GM19452 (cell line): ENCODE measurements at regions not wholly inside any gene's neighbourhood (a gene's known extent, or its start where the extent isn't known, plus 50 kb on each side); places are given as distances from the start of the nearest gene placed in this dataset.

Experiments used
- ATAC-seq: cut with Tn5 transposase; IDR thresholded peaks from one replicate; pipeline ENCODE4 v1.9.1; 2021; ENCODE audit not compliant: unreplicated experiment

DNA sequence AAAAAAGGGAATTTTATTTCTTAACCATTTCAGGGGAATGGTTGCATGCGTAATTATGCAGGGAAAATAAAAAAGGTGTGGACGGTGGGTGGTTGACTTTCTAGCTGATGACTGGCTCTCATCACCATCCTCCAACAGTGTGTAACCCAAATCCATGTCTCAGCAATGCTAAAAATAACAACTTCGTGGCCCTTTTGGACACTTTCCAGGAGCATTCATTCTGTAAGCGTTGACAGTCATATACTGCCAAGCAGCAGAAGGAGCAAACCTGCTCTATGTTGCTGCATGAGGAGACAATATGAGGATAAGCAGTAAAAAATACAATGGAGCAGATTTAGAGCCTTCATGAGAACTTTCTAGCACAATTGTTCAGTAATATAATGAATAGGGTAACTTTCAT is 189.1 kb downstream of the ANXA2 start:
- ATAC-seq = no peak

DNA sequence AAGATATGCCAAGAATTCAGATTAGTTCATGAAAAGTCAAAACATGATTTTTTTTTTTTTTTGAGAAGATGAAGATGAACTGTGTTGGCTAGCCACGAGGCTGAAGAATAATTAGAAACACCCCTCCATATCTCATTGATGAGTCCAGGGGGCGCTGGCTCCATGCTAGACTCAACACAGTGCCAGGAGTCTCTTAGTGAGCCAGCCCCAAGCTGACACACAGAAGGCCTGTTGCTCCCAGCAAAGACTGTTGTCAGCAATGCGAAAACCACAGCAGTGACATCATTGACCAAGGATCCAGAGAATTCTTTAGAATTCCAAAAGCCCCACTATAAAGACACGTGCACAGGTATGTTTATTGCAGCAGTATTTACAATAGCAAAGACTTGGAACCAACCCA is 185.2 kb downstream of the ANXA2 start:
- no peak for ATAC-seq

DNA sequence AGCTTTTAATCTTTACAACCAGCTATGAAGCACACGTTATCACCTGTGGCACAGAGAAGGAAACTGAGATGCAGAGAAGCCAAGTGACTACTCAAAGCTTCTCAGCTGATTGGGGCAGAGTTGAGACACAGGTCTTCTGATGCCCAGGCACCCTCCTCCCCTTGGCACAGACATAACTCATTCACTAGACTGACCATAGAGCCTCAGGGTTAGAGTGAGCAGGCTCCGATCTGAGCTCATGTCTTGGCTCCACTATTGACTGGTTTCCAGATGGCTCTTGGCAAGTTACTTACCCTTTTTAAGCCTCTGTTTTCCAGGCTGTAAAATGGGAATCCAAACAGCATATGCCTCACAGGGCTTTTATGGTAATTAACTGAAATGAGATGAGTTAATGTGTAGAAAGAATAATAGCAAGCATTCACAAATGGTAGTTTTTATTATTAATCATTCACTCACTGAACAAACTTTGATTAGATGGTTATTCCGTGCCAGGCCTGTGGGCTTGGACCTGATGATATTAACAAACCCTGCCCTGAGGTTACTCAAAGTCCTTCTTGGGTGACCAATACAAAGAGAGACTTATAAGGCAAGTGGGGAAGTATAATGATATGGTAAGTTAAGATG is 184.3 kb downstream of the ANXA2 start:
- ATAC-seq = no peak

DNA sequence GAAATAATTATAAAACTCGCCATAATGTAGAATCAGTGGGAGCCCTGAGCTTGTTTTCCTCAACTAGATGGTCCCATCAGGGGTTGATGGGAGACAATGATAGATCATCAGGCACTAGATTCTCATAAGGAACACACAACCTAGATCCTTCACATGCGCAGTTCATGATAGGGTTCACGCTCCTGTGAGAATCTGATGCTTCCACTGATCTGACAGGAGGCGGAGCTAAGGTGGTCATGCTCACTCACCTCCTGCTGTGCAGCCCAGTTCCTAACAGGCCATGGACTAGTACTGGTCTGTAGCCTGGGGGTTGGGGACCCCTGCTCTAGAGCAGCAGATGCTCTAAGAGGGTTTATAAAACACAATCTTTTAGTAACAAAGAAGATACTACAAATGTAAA is 183.6 kb downstream of the ANXA2 start:
- no peak for ATAC-seq

DNA sequence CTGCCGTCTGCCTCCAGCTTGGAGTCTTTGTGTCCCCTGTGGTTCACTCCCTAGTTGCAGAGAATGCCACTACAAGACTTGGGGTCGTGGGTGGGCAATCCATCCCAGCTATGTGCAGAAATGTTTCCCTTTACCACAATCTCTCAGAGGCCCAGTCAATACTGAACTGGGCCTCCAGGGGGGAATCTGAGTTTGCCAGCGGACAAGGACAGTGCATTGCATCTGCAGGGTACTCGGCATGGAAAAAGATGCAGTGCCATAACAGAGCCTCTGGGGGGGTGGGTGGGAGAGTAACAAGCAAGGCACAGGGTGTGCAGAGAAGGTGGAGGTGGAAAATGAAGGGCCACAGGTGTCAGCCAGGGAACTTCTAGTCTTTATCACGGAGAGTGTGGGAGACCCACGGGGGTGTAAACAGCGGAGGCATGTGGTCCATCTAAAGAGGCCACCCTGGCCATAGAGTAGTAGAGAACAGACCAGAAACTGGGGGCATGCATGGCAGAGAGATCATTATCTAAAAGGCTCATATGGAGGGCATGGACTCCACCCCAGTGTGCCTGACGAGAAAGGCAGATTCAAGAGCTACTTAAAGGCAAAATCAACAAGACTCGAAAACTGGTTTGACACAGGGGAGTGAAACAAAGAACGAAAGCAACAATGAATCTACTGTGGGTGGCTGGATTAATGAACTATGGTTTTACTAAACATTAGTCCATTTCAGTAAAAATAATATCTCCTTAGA is 182.4 kb downstream of the ANXA2 start:
- no peak for ATAC-seq

DNA sequence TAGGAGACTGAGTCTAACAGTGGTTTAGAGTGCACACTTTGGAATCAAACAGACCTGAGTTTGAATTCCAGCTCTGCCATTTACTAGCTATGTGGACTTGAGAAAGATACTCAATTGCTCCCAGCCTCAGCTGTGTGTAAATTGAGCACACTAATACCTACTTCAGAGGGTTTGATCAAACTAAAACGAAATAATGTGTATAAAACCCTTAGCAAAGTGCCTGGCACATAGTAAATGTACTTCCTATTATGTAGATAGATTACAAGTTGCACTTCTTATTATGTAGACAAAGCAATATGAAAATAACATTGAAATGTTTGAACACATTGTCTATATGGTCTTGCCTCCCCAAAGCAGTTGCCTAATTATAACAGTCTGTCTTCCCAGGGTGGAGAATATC is 180.6 kb downstream of the ANXA2 start:
- no peak for ATAC-seq

GRCh38 chr15:60218256-60218655 is 179.5 kb downstream of the ANXA2 start:
- no peak for ATAC-seq

DNA sequence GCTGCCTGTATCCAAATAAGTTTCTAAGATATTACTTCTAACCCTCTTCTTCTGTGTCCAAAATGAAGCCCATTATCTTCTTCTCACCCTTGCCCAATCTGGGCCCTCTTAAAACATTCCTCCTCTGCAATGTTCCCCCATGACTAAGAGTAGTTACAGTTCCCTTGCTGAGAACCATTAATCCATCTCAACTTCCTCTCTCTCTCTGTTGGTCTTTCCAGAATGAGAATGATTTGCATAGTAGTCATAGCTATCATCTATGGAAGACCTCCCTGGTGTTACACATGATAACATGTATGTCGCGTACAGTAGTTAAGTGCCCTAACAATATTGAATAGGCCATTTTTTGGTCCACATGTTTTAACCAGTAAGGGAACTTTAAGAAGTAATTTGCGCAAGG is 177.9 kb downstream of the ANXA2 start:
- ATAC-seq = no peak

DNA sequence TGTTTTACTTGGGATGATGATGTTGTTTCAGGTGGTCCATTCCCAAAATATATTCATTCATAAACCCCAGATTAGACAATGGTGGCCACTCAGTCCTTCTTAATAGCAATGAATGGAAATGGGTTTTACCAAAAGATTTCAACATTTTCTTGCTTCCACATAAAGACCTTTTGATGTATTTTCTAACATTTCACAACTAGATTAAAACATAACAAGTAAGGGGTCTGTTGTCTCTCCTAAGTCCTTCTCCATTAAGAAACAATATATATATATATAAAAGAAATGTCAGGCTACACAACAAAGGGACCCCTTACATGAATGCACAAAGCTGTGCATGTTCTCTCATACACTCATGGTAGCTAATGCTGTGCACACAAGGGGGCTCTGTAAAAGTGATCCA is 176.4 kb downstream of the ANXA2 start:
- ATAC-seq = no peak

DNA sequence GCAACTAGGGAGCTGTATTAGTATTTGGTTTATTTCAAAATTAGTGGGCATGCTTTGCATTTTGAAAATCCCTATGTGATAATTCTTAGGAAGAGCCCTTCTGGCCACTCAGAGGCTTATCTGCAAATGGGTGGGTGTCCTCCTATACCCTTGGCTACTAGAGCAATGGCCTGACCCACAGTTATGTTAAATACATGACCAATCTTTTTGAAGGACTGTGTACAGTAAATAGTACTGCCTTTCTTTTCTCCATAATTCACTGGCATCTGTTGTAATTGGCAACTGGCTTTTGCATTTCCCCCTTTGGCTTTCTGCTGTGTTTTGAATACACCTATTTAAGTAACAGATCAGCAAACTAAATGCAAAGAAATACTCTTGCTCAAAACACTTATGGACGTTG is 175.4 kb downstream of the ANXA2 start:
- no peak for ATAC-seq

DNA sequence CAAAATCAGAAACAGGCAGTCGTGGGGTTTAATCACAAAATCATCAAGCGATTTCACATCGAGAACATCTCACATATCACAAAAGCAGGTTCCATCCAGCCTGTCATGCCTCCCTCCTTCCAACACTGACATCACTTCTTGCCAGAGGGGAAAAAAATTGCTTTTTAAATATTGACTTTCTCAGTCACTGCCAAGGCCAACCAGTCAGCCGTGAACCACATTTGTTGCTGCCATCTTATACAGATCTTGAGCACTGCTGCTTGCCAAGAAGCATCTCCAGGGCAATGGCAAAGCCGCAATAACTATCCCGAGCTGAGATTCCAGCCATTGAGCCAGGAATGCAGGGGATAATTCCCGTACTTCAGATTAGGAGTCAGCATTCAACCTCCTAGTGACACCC is 174.6 kb downstream of the ANXA2 start:
- ATAC-seq = no peak

DNA sequence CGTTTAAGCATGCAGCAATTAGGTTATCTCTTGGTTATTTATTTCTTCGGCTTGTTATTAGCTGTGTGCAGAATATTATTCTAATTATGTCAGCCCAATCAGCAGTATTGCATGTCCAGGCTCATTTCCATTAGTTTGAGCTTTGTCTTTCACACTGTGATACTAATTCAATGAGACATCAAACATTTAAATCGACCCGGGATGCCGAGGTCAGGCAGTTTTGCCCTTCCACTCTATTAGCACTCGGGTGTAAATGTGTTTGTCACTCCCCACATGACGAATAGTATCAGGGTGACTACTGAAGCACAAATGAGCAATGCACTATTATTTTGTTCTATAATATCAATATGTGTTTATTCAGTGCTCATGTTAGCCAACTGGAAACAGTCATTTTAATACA is 170.9 kb downstream of the ANXA2 start:
- ATAC-seq = no peak

DNA sequence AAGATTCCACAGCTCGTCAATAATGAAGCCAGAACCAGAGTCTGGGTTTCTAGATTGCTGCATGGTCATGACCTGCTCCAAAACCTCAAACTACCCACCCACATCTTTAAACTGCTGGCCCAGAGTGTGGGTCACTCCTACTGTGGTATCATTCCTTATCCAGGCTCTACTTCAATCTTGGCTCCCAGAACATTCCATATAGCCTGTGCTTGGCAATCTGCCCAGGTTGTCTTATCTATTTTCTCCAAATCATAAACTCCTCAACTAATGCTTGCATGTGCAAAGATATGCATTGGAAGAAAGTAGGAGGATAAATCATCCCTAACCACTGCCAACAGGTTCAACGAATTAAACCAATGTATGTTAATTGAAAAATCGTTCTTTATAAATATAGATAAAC is 169.7 kb downstream of the ANXA2 start:
- no peak for ATAC-seq

DNA sequence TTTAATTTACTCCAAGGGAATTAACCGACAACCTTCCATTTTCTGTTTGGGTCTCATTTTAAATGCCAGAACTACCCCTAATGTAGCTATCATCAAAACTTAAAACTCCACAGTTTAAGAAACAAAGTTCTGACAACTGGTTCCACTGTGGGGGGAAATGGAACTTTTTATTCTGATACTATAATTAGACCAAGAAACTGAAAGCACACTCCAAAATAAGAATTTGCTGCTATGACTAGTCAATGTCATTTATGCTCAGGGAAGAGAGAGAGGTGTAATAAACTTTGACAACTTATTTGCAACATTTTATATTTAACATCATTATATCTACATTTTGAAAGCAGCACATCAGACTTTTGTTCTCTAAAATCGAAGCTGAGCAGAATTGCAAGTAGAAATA is 169.2 kb downstream of the ANXA2 start:
- no peak for ATAC-seq

DNA sequence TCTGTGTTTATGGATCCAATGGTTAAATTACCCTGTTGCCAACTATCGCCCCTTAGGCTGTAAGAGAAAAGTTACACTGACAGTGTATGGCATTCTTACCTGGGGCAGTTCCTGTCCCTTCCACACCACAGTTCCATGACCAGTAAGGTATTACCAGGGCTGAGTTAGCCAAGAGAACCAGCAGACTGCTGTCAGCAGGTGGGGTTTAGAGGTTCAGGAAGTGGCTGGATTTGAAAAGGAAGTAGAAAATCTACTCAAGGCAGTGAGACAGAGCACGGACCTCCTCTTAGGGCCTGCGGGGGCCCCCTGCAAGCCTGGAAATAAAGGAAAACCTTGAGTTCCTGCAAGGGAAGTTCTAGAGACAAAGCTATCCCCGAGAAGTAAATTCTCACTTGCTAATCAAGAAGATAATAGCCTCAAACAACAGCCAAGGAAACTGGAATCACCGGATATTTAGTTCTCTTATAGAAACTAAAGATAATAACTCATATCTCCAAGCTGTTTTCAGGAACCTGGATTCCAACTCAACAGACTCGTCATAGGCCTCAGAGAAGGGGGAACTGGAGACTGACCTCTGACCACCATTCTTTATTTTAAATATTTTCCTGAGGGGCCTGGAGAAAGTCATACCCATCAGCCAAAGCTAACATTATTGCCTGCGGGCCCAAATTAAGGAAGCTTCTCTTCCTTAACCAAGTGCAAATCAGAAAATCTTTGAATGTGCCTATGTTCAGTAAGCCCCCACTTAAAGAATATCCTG is 161.7 kb downstream of the ANXA2 start:
- ATAC-seq = no peak

DNA sequence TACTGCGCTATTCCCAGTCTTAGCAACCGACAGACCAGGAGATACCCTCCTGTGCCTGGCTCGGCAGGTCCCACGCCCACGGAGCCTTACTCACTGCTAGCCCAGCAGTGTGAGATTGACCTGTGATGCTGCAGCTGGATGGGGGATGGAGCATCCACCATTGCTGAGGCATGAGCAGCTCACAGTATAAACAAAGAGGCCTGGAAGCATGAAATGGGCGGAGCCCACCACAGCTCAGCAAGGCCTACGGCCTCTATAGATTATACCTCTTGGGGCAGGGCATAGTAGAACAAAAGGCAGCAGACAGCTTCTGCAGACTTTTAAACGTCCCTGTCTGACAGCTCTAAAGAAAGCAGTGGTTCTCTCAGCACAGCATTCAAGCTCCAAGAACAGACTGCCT is 160.3 kb downstream of the ANXA2 start:
- no peak for ATAC-seq

- ATAC-seq = no peak
These were observed 154.0 kb downstream of the ANXA2 start for GRCh38 chr15:60243769-60244168.

GRCh38 chr15:60244813-60245212 is 153.0 kb downstream of the ANXA2 start:
- ATAC-seq = no peak

GRCh38 chr15:60250316-60250715 is 147.5 kb downstream of the ANXA2 start:
- ATAC-seq = no peak

DNA sequence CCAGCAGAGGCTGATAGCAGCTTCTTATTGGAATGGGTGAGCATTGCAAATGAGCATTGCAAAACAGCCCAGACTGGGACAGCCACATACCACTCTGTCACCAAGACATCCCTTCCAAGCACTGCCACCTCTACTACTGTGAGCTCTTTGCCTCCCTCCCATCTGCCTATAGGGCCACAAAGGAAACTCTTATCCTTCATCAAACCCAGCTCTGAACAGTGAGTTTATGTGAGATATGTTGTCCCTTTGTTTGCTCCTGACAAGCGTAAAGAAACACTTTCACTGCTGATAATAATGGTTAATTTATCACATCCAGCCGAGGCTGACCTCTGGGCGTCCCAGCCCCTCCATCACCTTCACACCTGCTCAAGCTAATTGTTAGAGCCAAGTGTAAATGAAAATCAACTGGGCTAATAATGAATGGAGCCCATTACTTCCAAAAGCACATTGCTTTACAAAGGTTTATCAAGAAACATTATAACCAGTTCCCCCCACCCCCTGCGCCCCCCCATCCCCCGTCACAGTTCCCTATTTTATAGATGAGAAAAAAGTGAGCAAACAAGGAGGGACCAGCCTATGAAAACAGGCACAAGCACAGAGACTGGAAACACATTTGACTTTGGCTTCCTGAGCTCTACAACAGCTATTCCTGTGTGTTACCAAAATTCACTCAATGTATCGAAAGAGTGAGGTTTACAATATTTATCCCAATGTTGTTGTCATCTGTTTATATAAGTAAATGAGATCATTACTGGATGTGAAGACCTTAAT is 146.3 kb downstream of the ANXA2 start:
- ATAC-seq = no peak

GRCh38 chr15:60254416-60254815 is 143.4 kb downstream of the ANXA2 start:
- ATAC-seq = no peak

- peak; percentile 93 for ATAC-seq
These were observed 142.4 kb downstream of the ANXA2 start for GRCh38 chr15:60255390-60255789.
